ENCODE measurements at regions not wholly inside any gene's neighbourhood (a gene's known extent, or its start where the extent isn't known, plus 50 kb on each side); places are given as distances from the start of the nearest gene placed in this dataset.

GRCh38 chr13:64819081-64819480 lies 2411.1 kb downstream of the PCDH9 start:
- no peak for DNase-seq
- WGBS (ENCODE audit: insufficient coverage, low lambda C conversion rate) = 100% methylated on average over 2 of the region's 2 CpGs
- H3K4me1 ChIP-seq (ENCODE audit: control insufficient read depth, insufficient read depth, low read length) = no peaks in the 10 kb centered on the region
- H3K9me3 ChIP-seq (ENCODE audit: control insufficient read depth, low read depth, low read length) = no peaks in the 10 kb centered on the region
- H3K36me3 ChIP-seq (ENCODE audit: control insufficient read depth, insufficient read depth, low read length) = no peaks in the 10 kb centered on the region
- H3K27ac ChIP-seq (ENCODE audit: low read length) = no peak overlapping the region
- H3K4me3 ChIP-seq (ENCODE audit: low read length) = no peak overlapping the region
- H3K27me3 ChIP-seq (ENCODE audit: control insufficient read depth, insufficient read depth, low read length) = no peaks in the 10 kb centered on the region

GRCh38 chr13:64817691-64818090 lies 2412.4 kb downstream of the PCDH9 start:
- H3K4me3 ChIP-seq (ENCODE audit: low read length) = no peak overlapping the region
- H3K27me3 ChIP-seq (ENCODE audit: control insufficient read depth, insufficient read depth, low read length) = no peaks in the 10 kb centered on the region
- DNase-seq = no peak
- no peaks in the 10 kb centered on the region for H3K4me1 ChIP-seq (ENCODE audit: control insufficient read depth, insufficient read depth, low read length)
- no peaks in the 10 kb centered on the region for H3K36me3 ChIP-seq (ENCODE audit: control insufficient read depth, insufficient read depth, low read length)
- H3K27ac ChIP-seq (ENCODE audit: low read length) = no peak overlapping the region
- no peaks in the 10 kb centered on the region for H3K9me3 ChIP-seq (ENCODE audit: control insufficient read depth, low read depth, low read length)
- 100% methylated on average over 1 of the region's 3 CpGs for WGBS (ENCODE audit: insufficient coverage, low lambda C conversion rate)

- WGBS (ENCODE audit: insufficient coverage, low lambda C conversion rate) = 92% methylated on average over 2 of the region's 3 CpGs
- H3K27me3 ChIP-seq (ENCODE audit: control insufficient read depth, insufficient read depth, low read length) = no peaks in the 10 kb centered on the region
- DNase-seq = no peak
Measured at GRCh38 chr13:64810750-64811149, 2419.4 kb downstream of the PCDH9 start.

GRCh38 chr13:64808704-64809103 lies 2421.4 kb downstream of the PCDH9 start:
- no CpG with 5 or more reads among the region's 4 CpGs for WGBS (ENCODE audit: insufficient coverage, low lambda C conversion rate)

More at GRCh38 chr13:64810750-64811149, 2419.4 kb downstream of the PCDH9 start:
- H3K4me3 ChIP-seq (ENCODE audit: low read length) = no peak overlapping the region
- no peak overlapping the region for H3K27ac ChIP-seq (ENCODE audit: low read length)
- no peaks in the 10 kb centered on the region for H3K9me3 ChIP-seq (ENCODE audit: control insufficient read depth, low read depth, low read length)
- H3K36me3 ChIP-seq (ENCODE audit: control insufficient read depth, insufficient read depth, low read length) = no peaks in the 10 kb centered on the region
- no peaks in the 10 kb centered on the region for H3K4me1 ChIP-seq (ENCODE audit: control insufficient read depth, insufficient read depth, low read length)

GRCh38 chr13:64801768-64802167 lies 2428.4 kb downstream of the PCDH9 start:
- Histone ChIP-seq H3K4me3 (ENCODE audit: low read length) (no peak overlapping the region), H3K27ac (ENCODE audit: low read length) (no peak overlapping the region), H3K4me1 (ENCODE audit: control insufficient read depth, insufficient read depth, low read length) (no peaks in the 10 kb centered on the region), H3K36me3 (ENCODE audit: control insufficient read depth, insufficient read depth, low read length) (no peaks in the 10 kb centered on the region), H3K27me3 (ENCODE audit: control insufficient read depth, insufficient read depth, low read length) (no peaks in the 10 kb centered on the region), H3K9me3 (ENCODE audit: control insufficient read depth, low read depth, low read length) (no peaks in the 10 kb centered on the region)
- no peak for DNase-seq
- WGBS (ENCODE audit: insufficient coverage, low lambda C conversion rate) = no CpG with 5 or more reads among the region's 4 CpGs

More at GRCh38 chr13:64808704-64809103, 2421.4 kb downstream of the PCDH9 start:
- no peak overlapping the region for H3K4me3 ChIP-seq (ENCODE audit: low read length)
- H3K36me3 ChIP-seq (ENCODE audit: control insufficient read depth, insufficient read depth, low read length) = no peaks in the 10 kb centered on the region
- DNase-seq = no peak
- H3K4me1 ChIP-seq (ENCODE audit: control insufficient read depth, insufficient read depth, low read length) = no peaks in the 10 kb centered on the region
- H3K9me3 ChIP-seq (ENCODE audit: control insufficient read depth, low read depth, low read length) = no peaks in the 10 kb centered on the region
- H3K27me3 ChIP-seq (ENCODE audit: control insufficient read depth, insufficient read depth, low read length) = no peaks in the 10 kb centered on the region
- H3K27ac ChIP-seq (ENCODE audit: low read length) = no peak overlapping the region

GRCh38 chr13:64798422-64798821 lies 2431.7 kb downstream of the PCDH9 start:
- Histone ChIP-seq H3K4me1 (ENCODE audit: control insufficient read depth, insufficient read depth, low read length) (no peaks in the 10 kb centered on the region), H3K27ac (ENCODE audit: low read length) (no peak overlapping the region), H3K27me3 (ENCODE audit: control insufficient read depth, insufficient read depth, low read length) (no peaks in the 10 kb centered on the region), H3K9me3 (ENCODE audit: control insufficient read depth, low read depth, low read length) (no peaks in the 10 kb centered on the region), H3K4me3 (ENCODE audit: low read length) (no peak overlapping the region), H3K36me3 (ENCODE audit: control insufficient read depth, insufficient read depth, low read length) (no peaks in the 10 kb centered on the region)
- WGBS (ENCODE audit: insufficient coverage, low lambda C conversion rate) = 86% methylated on average over 2 of the region's 4 CpGs
- DNase-seq = no peak

- no peak for DNase-seq
- no peaks in the 10 kb centered on the region for H3K9me3 ChIP-seq (ENCODE audit: control insufficient read depth, low read depth, low read length)
- no peak overlapping the region for H3K27ac ChIP-seq (ENCODE audit: low read length)
- H3K27me3 ChIP-seq (ENCODE audit: control insufficient read depth, insufficient read depth, low read length) = no peaks in the 10 kb centered on the region
- H3K4me3 ChIP-seq (ENCODE audit: low read length) = no peak overlapping the region
- 80% methylated on average over 2 of the region's 3 CpGs for WGBS (ENCODE audit: insufficient coverage, low lambda C conversion rate)
- H3K4me1 ChIP-seq (ENCODE audit: control insufficient read depth, insufficient read depth, low read length) = no peaks in the 10 kb centered on the region
- H3K36me3 ChIP-seq (ENCODE audit: control insufficient read depth, insufficient read depth, low read length) = no peaks in the 10 kb centered on the region
Measured at GRCh38 chr13:64793592-64793991, 2436.5 kb downstream of the PCDH9 start.

- H3K36me3 ChIP-seq (ENCODE audit: control insufficient read depth, insufficient read depth, low read length) = no peaks in the 10 kb centered on the region
- H3K27ac ChIP-seq (ENCODE audit: low read length) = no peak overlapping the region
- H3K9me3 ChIP-seq (ENCODE audit: control insufficient read depth, low read depth, low read length) = no peaks in the 10 kb centered on the region
- no peak overlapping the region for H3K4me3 ChIP-seq (ENCODE audit: low read length)
- no peaks in the 10 kb centered on the region for H3K4me1 ChIP-seq (ENCODE audit: control insufficient read depth, insufficient read depth, low read length)
- no peak for DNase-seq
- no peaks in the 10 kb centered on the region for H3K27me3 ChIP-seq (ENCODE audit: control insufficient read depth, insufficient read depth, low read length)
- WGBS (ENCODE audit: insufficient coverage, low lambda C conversion rate) = 86% methylated on average over 2 of the region's 3 CpGs
Measured at GRCh38 chr13:64793131-64793530, 2437.0 kb downstream of the PCDH9 start.

- no peak overlapping the region for H3K4me3 ChIP-seq (ENCODE audit: low read length)
- H3K9me3 ChIP-seq (ENCODE audit: control insufficient read depth, low read depth, low read length) = no peaks in the 10 kb centered on the region
- H3K27ac ChIP-seq (ENCODE audit: low read length) = no peak overlapping the region
- 100% methylated on average over 1 of the region's 4 CpGs for WGBS (ENCODE audit: insufficient coverage, low lambda C conversion rate)
- H3K27me3 ChIP-seq (ENCODE audit: control insufficient read depth, insufficient read depth, low read length) = no peaks in the 10 kb centered on the region
- no peaks in the 10 kb centered on the region for H3K36me3 ChIP-seq (ENCODE audit: control insufficient read depth, insufficient read depth, low read length)
- no peaks in the 10 kb centered on the region for H3K4me1 ChIP-seq (ENCODE audit: control insufficient read depth, insufficient read depth, low read length)
- no peak for DNase-seq
Measured at GRCh38 chr13:64791373-64791772, 2438.8 kb downstream of the PCDH9 start.

- WGBS (ENCODE audit: insufficient coverage, low lambda C conversion rate) = 86% methylated on average over 2 of the region's 4 CpGs
Measured at GRCh38 chr13:64782466-64782865, 2447.7 kb downstream of the PCDH9 start.

GRCh38 chr13:64778002-64778401 lies 2452.1 kb downstream of the PCDH9 start:
- H3K9me3 ChIP-seq (ENCODE audit: control insufficient read depth, low read depth, low read length) = no peaks in the 10 kb centered on the region
- no peak for DNase-seq
- H3K36me3 ChIP-seq (ENCODE audit: control insufficient read depth, insufficient read depth, low read length) = no peaks in the 10 kb centered on the region
- no peak overlapping the region for H3K4me3 ChIP-seq (ENCODE audit: low read length)
- no peak overlapping the region for H3K27ac ChIP-seq (ENCODE audit: low read length)
- 100% methylated on average over 1 of the region's 1 CpG for WGBS (ENCODE audit: insufficient coverage, low lambda C conversion rate)
- H3K27me3 ChIP-seq (ENCODE audit: control insufficient read depth, insufficient read depth, low read length) = no peaks in the 10 kb centered on the region
- no peaks in the 10 kb centered on the region for H3K4me1 ChIP-seq (ENCODE audit: control insufficient read depth, insufficient read depth, low read length)

More at GRCh38 chr13:64782466-64782865, 2447.7 kb downstream of the PCDH9 start:
- Histone ChIP-seq H3K4me1 (ENCODE audit: control insufficient read depth, insufficient read depth, low read length) (no peaks in the 10 kb centered on the region), H3K4me3 (ENCODE audit: low read length) (no peak overlapping the region), H3K9me3 (ENCODE audit: control insufficient read depth, low read depth, low read length) (no peaks in the 10 kb centered on the region), H3K27me3 (ENCODE audit: control insufficient read depth, insufficient read depth, low read length) (no peaks in the 10 kb centered on the region), H3K36me3 (ENCODE audit: control insufficient read depth, insufficient read depth, low read length) (no peaks in the 10 kb centered on the region), H3K27ac (ENCODE audit: low read length) (no peak overlapping the region)
- no peak for DNase-seq
